Motor neuron (in vitro differentiated cells): ENCODE measurements at regions not wholly inside any gene's neighbourhood (a gene's known extent, or its start where the extent isn't known, plus 50 kb on each side); places are given as distances from the start of the nearest gene placed in this dataset.

Experiments
- ATAC-seq, 8 experiments: fragments of 200-7000 bp; cut with Tn5 transposase; replicated peaks in 6 of 8; 2 replicates each; pipeline ENCODE4 v1.8.0; 2021; ENCODE audit warnings: mild to moderate bottlenecking in 8 of 8, moderate library complexity in 8 of 8
- H3K27ac ChIP-seq, 2 donors: fragments of 250-450 bp; sonication (Bioruptor Pico); 2 replicates each; pipeline ENCODE4 v1.9.0; 2021; ENCODE audit warnings: antibody characterized with exemption in 2 of 2, mild to moderate bottlenecking in 2 of 2, moderate library complexity in 1 of 2
- H3K4me1 ChIP-seq, 2 donors: fragments of 250-450 bp; sonication (Bioruptor Pico); replicated peaks in 1 of 2; 2 replicates each; pipeline ENCODE4 v1.6.1; 2021; ENCODE audit warnings: antibody characterized with exemption in 2 of 2, mild to moderate bottlenecking in 2 of 2, moderate library complexity in 1 of 2
- H3K4me3 ChIP-seq, 5 donors: fragments of 250-450 bp; sonication (Bioruptor Pico); 2 replicates each; pipeline ENCODE4 v1.9.0; 2021; ENCODE audit warnings: antibody characterized with exemption in 5 of 5, mild to moderate bottlenecking in 5 of 5, moderate library complexity in 4 of 5
- WGBS, 10 experiments: fragments of 450-650 bp; shearing (Covaris generic); methylation state at CpG; one replicate each; pipeline ENCODE4 v1.0.0; 2022; 5-methylcytosine and 5-hydroxymethylcytosine counted together
- in situ Hi-C, 9 experiments: fragments of 400-800 bp; cut with MboI; loops; one replicate each; pipeline ENCODE4 v1.15.0; 2021; ENCODE audit warnings: low sequenced_read_pairs in 9 of 9, low pct_unique_long_range_greater_than_20kb in 2 of 9; ENCODE audit not compliant: unreplicated experiment in 9 of 9

- in situ Hi-C loops = loop anchor here in 3 of 9 experiments (10.0 to 25.0 kb wide), 4 partner anchors 135 to 460 kb away; partner anchors contain the start of gene FBN2 (in 1 of the 3)
- Histone ChIP-seq H3K4me1 (no peaks in the 10 kb centered on the region), H3K4me3 (no peak overlapping the region), H3K27ac (no peak overlapping the region)
- 0 to 77% (median 53%) methylated on average over 1 to 2 of the region's 2 CpGs; no CpG with 5 or more reads in 1 of the 10 experiments for WGBS, 10 experiments
- peak in 1 of 8 experiments; percentile 36 for ATAC-seq
These were observed 133.9 kb upstream of the FBN2 start for GRCh38 chr5:128671943-128672342.

- ATAC-seq = no peak
- H3K4me1 ChIP-seq = no peaks in the 10 kb centered on the region
- in situ Hi-C loops = loop anchor here in 3 of 9 experiments (10.0 to 25.0 kb wide), 4 partner anchors 136 to 461 kb away; partner anchors contain the start of gene FBN2 (in 1 of the 3)
- no peak overlapping the region for H3K27ac ChIP-seq
- 23 to 90% (median 71%) methylated on average over 1 to 3 of the region's 3 CpGs; no CpG with 5 or more reads in 1 of the 10 experiments for WGBS, 10 experiments
- no peak overlapping the region for H3K4me3 ChIP-seq
These were observed 135.0 kb upstream of the FBN2 start for GRCh38 chr5:128673000-128673399.

- in situ Hi-C loops = loop anchor here in 3 of 9 experiments (10.0 to 25.0 kb wide), 4 partner anchors 136 to 461 kb away; partner anchors contain the start of gene FBN2 (in 1 of the 3)
- no peaks in the 10 kb centered on the region for H3K4me1 ChIP-seq
- no peak overlapping the region for H3K4me3 ChIP-seq
- WGBS, 10 experiments = 14 to 88% (median 56%) methylated on average over 1 of the region's 1 CpG; no CpG with 5 or more reads in 1 of the 10 experiments
- H3K27ac ChIP-seq = no peak overlapping the region
- no peak for ATAC-seq
These were observed 135.4 kb upstream of the FBN2 start for GRCh38 chr5:128673411-128673957.

- no peak for ATAC-seq
- Histone ChIP-seq H3K4me1 (no peaks in the 10 kb centered on the region), H3K4me3 (no peak overlapping the region), H3K27ac (no peak overlapping the region)
- in situ Hi-C loops = loop anchor here in 3 of 9 experiments (10.0 to 25.0 kb wide), 4 partner anchors 137 to 462 kb away; partner anchors contain the start of gene FBN2 (in 1 of the 3)
- WGBS, 10 experiments = 13 to 84% (median 73%) methylated on average over 1 to 3 of the region's 3 CpGs
These were observed 135.9 kb upstream of the FBN2 start for GRCh38 chr5:128673970-128674369.

GRCh38 chr5:128674837-128675446 is 136.9 kb upstream of the FBN2 start:
- H3K4me3 ChIP-seq = no peak overlapping the region
- WGBS, 10 experiments = 17 to 89% (median 50%) methylated on average over 1 to 3 of the region's 3 CpGs; no CpG with 5 or more reads in 3 of the 10 experiments
- no peak overlapping the region for H3K27ac ChIP-seq
- no peaks in the 10 kb centered on the region for H3K4me1 ChIP-seq
- in situ Hi-C loops = loop anchor here in 3 of 9 experiments (10.0 to 25.0 kb wide), 4 partner anchors 138 to 463 kb away; partner anchors contain the start of gene FBN2 (in 1 of the 3)
- peak in 3 of 8 experiments; percentile 63 to 75 (median 67) for ATAC-seq

GRCh38 chr5:128681096-128681495 is 143.1 kb upstream of the FBN2 start:
- Histone ChIP-seq H3K27ac (no peak overlapping the region), H3K4me1 (peaks cover 0 to 3% of the 10 kb centered on the region in 2 donors), H3K4me3 (no peak overlapping the region)
- in situ Hi-C loops = loop anchor here in 1 of 9 experiments (25.0 kb wide), 1 partner anchor 156 kb away; no protein-coding TSS in a partner anchor
- no peak for ATAC-seq
- 58 to 100% (median 93%) methylated on average over 2 to 5 of the region's 5 CpGs for WGBS, 10 experiments

GRCh38 chr5:128681764-128682592 is 143.9 kb upstream of the FBN2 start:
- 18 to 65% (median 37%) methylated on average over 2 to 7 of the region's 7 CpGs for WGBS, 10 experiments
- in situ Hi-C loops = loop anchor here in 1 of 9 experiments (25.0 kb wide), 1 partner anchor 155 kb away; no protein-coding TSS in a partner anchor
- no peak overlapping the region for H3K4me3 ChIP-seq
- peaks cover 0 to 3% of the 10 kb centered on the region in 2 donors for H3K4me1 ChIP-seq
- ATAC-seq = peak in 1 of 8 experiments; percentile 32
- no peak overlapping the region for H3K27ac ChIP-seq

GRCh38 chr5:128682669-128683068 is 144.6 kb upstream of the FBN2 start:
- Histone ChIP-seq H3K4me1 (peaks cover 0 to 3% of the 10 kb centered on the region in 2 donors), H3K4me3 (no peak overlapping the region), H3K27ac (no peak overlapping the region)
- 10 to 100% (median 61%) methylated on average over 1 to 2 of the region's 2 CpGs; no CpG with 5 or more reads in 2 of the 10 experiments for WGBS, 10 experiments
- in situ Hi-C loops = loop anchor here in 1 of 9 experiments (25.0 kb wide), 1 partner anchor 155 kb away; no protein-coding TSS in a partner anchor
- ATAC-seq = no peak

GRCh38 chr5:128684961-128685360 is 146.9 kb upstream of the FBN2 start:
- in situ Hi-C loops = loop anchor here in 1 of 9 experiments (25.0 kb wide), 1 partner anchor 152 kb away; no protein-coding TSS in a partner anchor
- Histone ChIP-seq H3K4me1 (peaks cover 0 to 3% of the 10 kb centered on the region in 2 donors), H3K4me3 (no peak overlapping the region), H3K27ac (no peak overlapping the region)
- 0 to 90% (median 69%) methylated on average over 1 of the region's 1 CpG; no CpG with 5 or more reads in 2 of the 10 experiments for WGBS, 10 experiments
- ATAC-seq = peak in 3 of 8 experiments; percentile 26 to 80 (median 47)

- no peak overlapping the region for H3K27ac ChIP-seq
- WGBS, 10 experiments = 13 to 94% (median 60%) methylated on average over 1 to 2 of the region's 2 CpGs; no CpG with 5 or more reads in 1 of the 10 experiments
- ATAC-seq = no peak
- H3K4me3 ChIP-seq = no peak overlapping the region
- in situ Hi-C loops = loop anchor here in 1 of 9 experiments (25.0 kb wide), 1 partner anchor 149 kb away; no protein-coding TSS in a partner anchor
- H3K4me1 ChIP-seq = no peaks in the 10 kb centered on the region
These were observed 149.9 kb upstream of the FBN2 start for GRCh38 chr5:128687930-128688329.

GRCh38 chr5:128693764-128694163 is 155.7 kb upstream of the FBN2 start:
- peak in 1 of 8 experiments; percentile 60 for ATAC-seq
- WGBS, 10 experiments = 9 to 100% (median 77%) methylated on average over 1 to 3 of the region's 3 CpGs; no CpG with 5 or more reads in 4 of the 10 experiments
- in situ Hi-C loops = loop anchor here in 1 of 9 experiments (25.0 kb wide), 1 partner anchor 144 kb away; no protein-coding TSS in a partner anchor
- no peak overlapping the region for H3K4me3 ChIP-seq
- H3K4me1 ChIP-seq = no peaks in the 10 kb centered on the region
- H3K27ac ChIP-seq = no peak overlapping the region
